Activated CD8-positive, alpha-beta memory T cell treated with anti-CD3 and anti-CD28 coated beads, Interleukin-2, amount 50 U/mL, for 1 hour (primary cell): ENCODE measurements at regions not wholly inside any gene's neighbourhood (a gene's known extent, or its start where the extent isn't known, plus 50 kb on each side); places are given as distances from the start of the nearest gene placed in this dataset.
"Not testable (repeated sequence)": the region's sequence is repeated elsewhere in the genome, so short reads cannot be mapped to it uniquely, and the experiment has no call there.

Experiments used
- DNase-seq: peaks from one replicate; pipeline ENCODE4 v3.0.0-alpha.2; 2020; ENCODE audit errors: extremely low read depth

- no peak for DNase-seq
Observed at GRCh38 chr9:32072570-32072969, 311.9 kb upstream of the ACO1 start.

- no peak for DNase-seq
Observed at GRCh38 chr9:32092031-32092430, 292.4 kb upstream of the ACO1 start.

DNA sequence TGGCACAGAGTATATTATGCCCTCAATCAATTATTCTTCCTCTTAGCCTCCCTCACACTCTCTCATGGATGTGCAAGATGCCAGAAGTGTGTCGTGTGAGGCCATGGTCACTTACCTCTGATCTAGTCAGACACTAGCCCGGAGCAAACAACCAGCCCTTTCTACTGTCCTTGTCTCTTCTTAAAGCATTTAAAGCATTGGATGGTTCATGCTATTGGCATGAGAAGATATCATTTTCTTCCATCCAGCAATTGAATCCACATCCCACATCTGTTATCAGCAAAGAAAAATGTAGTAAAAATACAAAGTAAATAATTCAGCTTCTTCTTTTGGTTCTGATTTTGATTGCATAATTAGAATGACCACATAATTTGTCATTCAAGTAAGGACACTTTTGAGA is 267.2 kb upstream of the ACO1 start:
- no peak for DNase-seq

GRCh38 chr9:32128546-32128945 is 255.9 kb upstream of the ACO1 start:
- no peak for DNase-seq

GRCh38 chr9:32130709-32131108 is 253.7 kb upstream of the ACO1 start:
- DNase-seq = not testable (repeated sequence)

DNA sequence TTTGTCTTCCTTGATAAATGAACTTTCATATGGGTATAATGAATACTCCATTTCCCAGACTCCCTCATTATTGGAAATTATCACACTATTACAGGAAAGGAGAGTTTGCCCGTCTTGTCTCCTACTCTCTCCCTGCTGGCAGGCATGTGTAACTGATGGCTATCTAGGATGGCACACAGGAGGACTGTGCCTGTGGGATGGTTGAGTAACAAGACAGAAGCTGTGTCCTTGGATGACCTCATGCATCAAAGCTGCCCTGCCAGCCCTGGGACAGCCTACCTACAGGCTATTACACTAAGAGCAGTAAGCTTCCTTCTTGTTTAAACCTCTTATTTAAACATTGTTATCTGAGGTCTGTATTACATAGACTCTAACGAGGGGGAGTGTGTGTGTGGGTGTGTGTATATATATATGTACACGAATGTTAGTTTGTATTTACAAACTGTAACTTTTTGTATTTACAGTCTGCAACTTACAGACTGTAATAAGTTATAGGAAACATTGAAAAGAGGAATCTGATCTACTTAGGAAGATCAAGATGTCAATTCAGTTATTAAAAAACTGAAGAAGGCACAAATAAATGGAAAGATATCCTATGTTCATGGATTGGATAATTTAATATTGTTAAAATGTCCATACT is 247.6 kb upstream of the ACO1 start:
- no peak for DNase-seq

GRCh38 chr9:32142074-32142473 is 242.4 kb upstream of the ACO1 start:
- DNase-seq = no peak

- not testable (repeated sequence) for DNase-seq
Observed at GRCh38 chr9:32148553-32148952, 235.9 kb upstream of the ACO1 start.

- DNase-seq = no peak
Observed at GRCh38 chr9:32161209-32161608, 223.2 kb upstream of the ACO1 start.

DNA sequence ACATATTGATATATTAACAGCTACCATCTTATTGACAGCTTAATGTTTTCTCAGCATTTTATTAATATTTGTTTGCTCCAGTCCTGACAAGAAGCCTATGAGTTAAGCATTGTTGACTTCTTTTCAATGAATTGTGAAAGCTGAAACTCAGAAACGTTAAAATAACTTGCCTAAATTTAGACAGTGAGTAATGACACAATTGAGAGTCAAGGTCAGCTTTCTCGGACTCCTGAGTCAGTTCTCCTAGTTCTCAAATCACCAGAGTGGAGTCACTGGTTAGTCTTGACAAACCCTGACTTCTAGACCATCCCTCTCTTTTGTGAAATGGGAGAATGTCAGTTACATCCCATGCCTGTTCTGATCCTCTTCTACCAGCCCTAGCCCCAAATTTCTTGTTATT is 222.7 kb upstream of the ACO1 start:
- no peak for DNase-seq

DNA sequence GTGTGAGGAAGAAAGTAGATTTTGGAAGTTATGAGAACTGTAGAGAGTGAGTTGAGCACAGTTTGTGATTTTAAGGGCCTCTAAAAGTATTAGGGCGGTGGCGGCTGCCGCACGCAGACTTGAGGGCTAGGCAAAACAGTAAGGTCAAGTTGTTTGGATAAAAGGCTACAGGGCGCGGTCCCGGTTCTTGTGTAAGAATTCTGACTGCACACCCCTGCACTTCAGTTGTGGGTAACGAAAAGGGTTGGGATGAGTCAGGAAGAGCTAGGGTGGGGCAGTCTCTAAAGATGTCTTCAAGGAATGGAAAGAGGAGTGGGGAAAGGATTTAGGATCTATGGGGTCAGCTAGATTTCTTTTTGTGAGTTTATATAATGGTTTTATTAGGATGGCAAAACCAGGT is 218.1 kb upstream of the ACO1 start:
- not testable (repeated sequence) for DNase-seq

DNA sequence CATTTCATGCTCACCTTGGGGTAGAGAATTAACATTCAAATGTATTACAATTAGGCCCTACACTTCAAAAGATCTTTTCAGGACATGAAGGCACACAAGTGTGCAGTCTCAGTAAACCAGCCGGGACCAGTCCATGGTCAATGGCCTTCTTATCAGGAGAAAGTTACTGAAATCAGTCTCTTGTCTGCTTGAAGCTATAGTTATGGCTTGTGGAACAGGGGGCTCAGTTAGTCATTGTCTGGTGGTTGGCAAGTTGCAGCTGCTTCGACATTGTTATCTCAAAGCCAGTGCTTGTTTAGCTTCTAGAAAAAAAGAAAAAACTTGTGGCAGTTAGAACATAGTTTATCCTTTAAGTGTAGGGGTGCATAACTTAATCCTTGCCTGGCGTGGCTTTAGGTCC is 213.1 kb upstream of the ACO1 start:
- DNase-seq = no peak

DNA sequence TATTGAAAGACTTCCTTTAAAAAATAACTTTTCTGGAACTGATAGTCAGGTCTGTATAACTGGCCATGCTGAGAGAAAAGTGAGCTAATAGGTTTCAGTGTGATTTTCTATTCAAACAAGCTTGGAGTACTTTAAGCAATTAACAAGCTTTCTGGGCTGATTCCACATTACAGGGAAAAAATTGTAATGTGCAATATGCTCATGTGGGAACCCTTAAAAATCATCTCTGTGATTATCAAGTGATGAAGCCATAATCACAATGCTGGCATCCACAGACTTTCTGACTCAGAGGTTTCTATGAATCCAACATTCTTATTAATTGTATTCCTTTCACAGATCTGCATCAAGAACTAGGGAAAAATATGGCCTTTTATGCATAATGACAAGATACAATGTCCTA is 212.2 kb upstream of the ACO1 start:
- no peak for DNase-seq

GRCh38 chr9:32177396-32177795 is 207.0 kb upstream of the ACO1 start:
- no peak for DNase-seq

DNA sequence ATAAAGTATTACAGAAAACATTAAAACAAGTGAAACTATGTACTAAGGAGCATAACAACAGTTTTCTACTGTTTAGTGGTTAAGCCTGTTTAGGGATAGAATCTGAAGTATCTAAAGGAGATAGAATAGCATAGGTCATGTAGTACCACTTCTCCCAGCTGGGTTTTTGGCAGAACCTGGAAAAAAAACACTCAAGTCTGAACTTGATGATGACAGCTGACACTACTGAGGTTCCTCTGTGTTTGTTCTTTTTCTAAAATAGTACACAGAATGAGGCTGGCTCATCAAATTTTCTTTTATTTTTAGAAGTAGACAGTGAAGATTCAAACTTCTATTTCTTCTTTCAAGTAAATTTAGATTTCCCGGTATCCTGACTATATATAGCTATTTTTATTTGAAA is 203.8 kb upstream of the ACO1 start:
- no peak for DNase-seq

DNA sequence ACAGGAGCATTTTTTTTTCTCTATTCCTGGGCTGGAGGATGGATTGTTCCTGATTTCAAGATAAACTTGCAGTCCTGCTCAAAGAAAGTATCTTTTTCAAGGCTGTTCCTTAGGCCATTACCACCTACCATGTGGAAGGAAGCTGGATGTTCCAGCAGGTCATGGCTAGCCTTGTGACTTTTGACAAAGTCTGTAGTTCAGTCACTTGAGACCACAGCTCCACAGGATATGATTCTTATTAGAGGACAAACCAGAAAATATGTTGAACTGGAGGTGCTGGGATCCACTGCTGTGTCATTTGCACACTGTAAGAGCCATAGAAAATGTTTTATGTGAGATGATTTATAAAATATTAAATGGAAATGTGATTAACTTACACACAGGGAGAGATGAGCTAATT is 184.2 kb upstream of the ACO1 start:
- DNase-seq = no peak

- DNase-seq = no peak
Observed at GRCh38 chr9:32200896-32201295, 183.5 kb upstream of the ACO1 start.

DNA sequence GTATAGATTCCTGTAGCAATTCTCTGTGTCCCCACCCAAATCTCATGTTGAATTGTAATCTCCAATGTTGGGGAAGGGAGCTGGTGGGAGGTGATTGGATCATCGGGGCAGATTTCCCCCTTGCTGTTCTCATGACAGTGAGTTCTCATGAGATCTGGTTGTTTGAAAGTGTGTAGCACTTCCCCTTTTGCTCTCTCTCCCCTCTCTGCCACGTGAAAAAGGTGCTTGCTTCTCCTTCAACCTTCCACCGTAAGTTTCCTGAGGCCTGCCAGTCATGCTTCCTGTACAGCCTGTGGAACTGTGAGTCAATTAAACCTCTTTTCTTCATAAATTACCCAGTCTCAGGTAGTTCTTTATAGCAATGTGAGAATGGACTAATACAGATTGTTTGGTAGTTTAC is 175.3 kb upstream of the ACO1 start:
- DNase-seq = not testable (repeated sequence)

DNA sequence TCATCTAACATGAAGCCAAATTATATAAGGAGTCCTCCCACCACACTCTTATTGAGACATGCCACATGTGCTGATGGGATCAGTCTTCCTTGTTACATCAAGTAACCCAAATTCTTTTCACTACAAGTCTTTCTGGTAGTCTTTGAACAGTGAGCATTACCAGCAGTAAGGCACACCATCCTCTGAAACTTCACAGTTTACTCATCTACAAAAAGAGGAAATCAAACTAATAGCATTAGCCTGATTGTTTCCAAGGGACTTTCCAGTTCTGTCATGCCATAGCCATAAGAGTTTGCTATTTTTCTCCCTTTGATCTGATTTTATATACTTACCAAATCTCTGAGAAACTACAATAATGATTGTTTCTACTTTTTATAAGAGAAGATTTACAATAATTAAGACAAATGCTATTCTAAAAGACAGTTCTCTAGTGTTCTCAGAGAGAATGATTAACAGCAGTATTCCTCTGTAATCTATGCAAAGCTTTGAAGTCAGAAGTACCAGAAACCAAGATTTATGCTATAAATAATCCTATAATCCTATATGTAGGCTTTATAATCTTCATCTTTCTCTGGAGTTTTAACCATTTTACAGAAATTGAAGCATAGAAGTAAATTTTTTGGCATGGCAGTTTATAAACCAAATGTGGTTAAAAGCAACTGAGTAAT is 166.2 kb upstream of the ACO1 start:
- DNase-seq = no peak

DNA sequence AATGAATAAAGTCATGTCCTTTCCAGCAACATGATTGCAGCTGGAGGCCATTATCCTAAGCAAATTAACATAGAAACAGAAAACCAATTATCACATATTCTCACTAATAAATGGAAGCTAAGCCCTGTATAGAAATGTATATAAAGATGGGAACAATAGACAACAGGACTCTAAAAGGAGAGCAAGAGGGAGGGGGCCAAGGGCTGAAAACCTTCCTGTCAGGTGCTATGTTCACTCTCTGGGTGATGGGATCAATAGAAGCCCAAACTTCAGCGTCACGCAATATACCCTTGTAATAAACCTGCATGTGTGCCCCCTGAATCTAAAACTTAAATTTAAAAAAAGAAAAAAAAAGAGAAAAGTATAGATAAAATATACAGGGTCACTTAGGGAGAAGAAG is 163.7 kb upstream of the ACO1 start:
- no peak for DNase-seq

DNA sequence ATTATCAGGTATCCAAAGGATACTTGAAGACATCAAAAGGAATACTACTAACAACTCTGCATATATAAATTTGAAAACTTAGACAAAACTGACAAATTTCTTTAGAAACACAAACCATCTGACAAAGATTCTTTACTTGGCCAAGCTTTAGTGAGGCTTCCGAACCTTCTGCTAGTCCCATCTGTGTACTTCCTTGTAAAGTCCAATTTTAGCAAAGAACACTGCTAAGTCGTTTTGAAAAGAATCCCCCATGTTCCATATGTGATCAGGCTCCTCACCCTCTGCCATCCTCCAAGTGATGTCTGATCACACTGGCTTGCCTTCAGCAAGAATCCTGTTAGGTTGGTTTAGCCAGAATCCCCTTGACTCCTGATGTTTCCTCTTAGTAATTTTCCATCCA is 150.0 kb upstream of the ACO1 start:
- DNase-seq = no peak

DNA sequence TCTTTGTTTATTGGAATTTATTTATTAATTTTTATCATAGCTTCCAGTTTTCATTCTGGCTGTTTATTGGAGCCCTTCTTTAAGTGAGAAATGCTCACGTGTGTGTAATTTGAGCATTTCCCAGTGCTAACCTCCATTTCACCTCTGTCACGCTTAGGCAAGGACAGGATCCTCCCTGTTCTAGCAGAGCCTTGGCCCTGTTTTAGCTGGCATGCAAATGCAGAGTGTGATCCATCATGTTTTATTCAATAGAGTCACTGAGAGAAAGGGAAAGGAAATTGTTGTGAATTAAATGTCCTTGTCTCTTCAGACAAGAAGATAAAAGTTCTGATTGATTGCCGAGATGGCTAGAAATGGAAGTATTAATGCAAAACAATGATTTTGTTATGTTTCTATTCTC is 137.3 kb upstream of the ACO1 start:
- DNase-seq = no peak

GRCh38 chr9:32248189-32248712 is 136.2 kb upstream of the ACO1 start:
- no peak for DNase-seq

DNA sequence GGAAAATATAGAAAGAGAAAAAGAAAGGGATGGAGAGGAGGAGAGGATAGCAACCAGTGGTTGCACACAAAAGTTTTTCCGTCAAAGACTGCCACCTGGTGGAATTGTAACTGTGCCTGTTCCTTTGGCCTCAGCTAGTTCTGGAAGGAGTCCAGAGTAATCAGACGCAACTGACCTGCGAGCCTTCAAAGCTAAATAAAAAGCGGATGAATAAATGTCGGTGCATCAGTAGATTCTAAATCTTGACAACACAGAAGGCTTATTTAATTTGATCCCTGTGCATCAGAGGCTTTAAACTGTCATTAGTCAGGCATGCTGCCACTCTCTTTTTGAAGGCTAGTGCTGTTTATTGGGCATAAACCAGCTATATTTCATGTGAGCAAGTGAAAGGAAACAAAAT is 132.9 kb upstream of the ACO1 start:
- DNase-seq = no peak
